Pancreas (tissue), 10 donors: ENCODE measurements at regions not wholly inside any gene's neighbourhood (a gene's known extent, or its start where the extent isn't known, plus 50 kb on each side); places are given as distances from the start of the nearest gene placed in this dataset.

ENCODE experiments used
- ATAC-seq, 4 donors: fragments of 200-7000 bp; cut with Tn5 transposase; one replicate each; pipeline versions ENCODE4 v1.8.0 to v1.9.1; 2020; ENCODE audit warnings: mild to moderate bottlenecking in 4 of 4, moderate library complexity in 4 of 4
- DNase-seq, 6 donors: peaks; one replicate each; pipeline ENCODE4 v3.0.0-alpha.2; 2020
- FAIRE-seq: peaks from 2 replicates; lab custom pipeline; 2012; peaks lifted over from hg19 to GRCh38; lab: Jason Lieb, UNC
- H3K27ac ChIP-seq, 4 donors: fragments of 200-600 bp; sonication (generic); 1 replicate in 3 of 4; 2 replicates in 1 of 4; pipeline versions ENCODE4 v1.5.0 to v1.8.0; 2020
- H3K27me3 ChIP-seq, 4 donors: fragments of 200-600 bp; one replicate each; pipeline ENCODE4 v1.8.0; 2021
- H3K36me3 ChIP-seq, 3 donors: fragments of 200-600 bp; sonication (generic) in 1 of 3; one replicate each; pipeline versions ENCODE4 v1.5.0 to v1.8.0; 2020 to 2021
- H3K4me1 ChIP-seq, 3 donors: fragments of 200-600 bp; one replicate each; pipeline ENCODE4 v1.8.0; 2021
- H3K4me3 ChIP-seq, 4 donors: fragments of 200-600 bp; sonication (generic) in 2 of 4; one replicate each; pipeline versions ENCODE4 v1.5.0 to v1.8.0; 2020 to 2021
- H3K9me3 ChIP-seq, 4 donors: fragments of 200-600 bp; one replicate each; pipeline ENCODE4 v1.8.0; 2021
- CTCF ChIP-seq, 4 donors: fragments of 200-600 bp; sonication (generic) in 3 of 4; IDR thresholded peaks; one replicate each; pipeline versions ENCODE4 v1.5.0 to v1.8.0; 2021; ENCODE audit warnings: antibody characterized with exemption in 4 of 4
- WGBS, 2 donors: extraction: QIAGEN DNeasy Blood & Tissue Kit; methylation state at CpG; one replicate each; pipeline ENCODE4 v1.1.7; 2013; 5-methylcytosine and 5-hydroxymethylcytosine counted together
- intact Hi-C, 3 donors: fragments of 100-400 bp; cut with DNase I; formaldehyde crosslinking; loops; one replicate each; pipeline versions ENCODE4 v1.11.1 to v1.14.2; 2022
- donor health status: healthy with polysubstance abuse.
- donor health status: DM: no; HTN: no; CAD: no; lungs with moderate emphysema.
- donor health status: DM: no; HTN: no; CAD: no.
- donor health status: control.
- donor health status: control.
- donor health status: Bipolar disorder and iron deficiency.
- donor health status: DM: yes; HTN: yes; CAD: no.
- donor health status: DM: no; HTN: no; CAD: no.
- donor health status: DM: no; HTN: no; CAD: no.
- donor health status: DM: yes; HTN: yes; CAD: no.

- Histone ChIP-seq H3K4me3 (no peak overlapping the region), H3K27me3 (no peaks in the 10 kb centered on the region), H3K9me3 (no peaks in the 10 kb centered on the region), H3K27ac (no peak overlapping the region), H3K36me3 (no peaks in the 10 kb centered on the region), H3K4me1 (no peaks in the 10 kb centered on the region)
- intact Hi-C loops: no loop called here
- TF ChIP-seq CTCF (IDR thresholded peaks at IDR 0.05): no peak
- ATAC-seq (no peak), FAIRE-seq (no peak), DNase-seq (no peak)
- WGBS, 2 donors: 71 to 73% methylated on average over 3 of the region's 3 CpGs
Measured at GRCh38 chr5:133892774-133893173, 75.7 kb downstream of the C5orf15 start.

GRCh38 chr5:133892306-133892705, 76.1 kb downstream of the C5orf15 start:
- intact Hi-C loops: no loop called here
- Histone ChIP-seq H3K27ac (no peak overlapping the region), H3K36me3 (no peaks in the 10 kb centered on the region), H3K9me3 (no peaks in the 10 kb centered on the region), H3K4me3 (no peak overlapping the region), H3K4me1 (no peaks in the 10 kb centered on the region), H3K27me3 (no peaks in the 10 kb centered on the region)
- ATAC-seq (no peak), FAIRE-seq (no peak), DNase-seq (no peak)
- 95 to 100% methylated on average over 1 of the region's 1 CpG for WGBS, 2 donors
- no peak for TF ChIP-seq CTCF (IDR thresholded peaks at IDR 0.05)

GRCh38 chr5:133891390-133891789, 77.0 kb downstream of the C5orf15 start:
- H3K9me3 ChIP-seq: no peaks in the 10 kb centered on the region
- no peak for TF ChIP-seq CTCF (IDR thresholded peaks at IDR 0.05)
- no peak overlapping the region for H3K27ac ChIP-seq
- 77 to 84% methylated on average over 5 of the region's 5 CpGs for WGBS, 2 donors
- no peak overlapping the region for H3K4me3 ChIP-seq
- H3K27me3 ChIP-seq: no peaks in the 10 kb centered on the region
- intact Hi-C loops: no loop called here
- no peak for FAIRE-seq
- ATAC-seq: no peak
- no peak for DNase-seq
- no peaks in the 10 kb centered on the region for H3K36me3 ChIP-seq
- no peaks in the 10 kb centered on the region for H3K4me1 ChIP-seq

- H3K4me3 ChIP-seq: no peak overlapping the region
- no peaks in the 10 kb centered on the region for H3K4me1 ChIP-seq
- H3K36me3 ChIP-seq: no peaks in the 10 kb centered on the region
- WGBS, 2 donors: 63 to 65% methylated on average over 1 of the region's 1 CpG
- FAIRE-seq (no peak), ATAC-seq (no peak), DNase-seq (no peak)
- intact Hi-C loops: no loop called here
- no peak for TF ChIP-seq CTCF (IDR thresholded peaks at IDR 0.05)
- H3K9me3 ChIP-seq: no peaks in the 10 kb centered on the region
- H3K27me3 ChIP-seq: no peaks in the 10 kb centered on the region
- H3K27ac ChIP-seq: no peak overlapping the region
Measured at GRCh38 chr5:133890776-133891280, 77.6 kb downstream of the C5orf15 start.

- WGBS, 2 donors: 85 to 86% methylated on average over 2 of the region's 2 CpGs
- no peak overlapping the region for H3K27ac ChIP-seq
- no peaks in the 10 kb centered on the region for H3K9me3 ChIP-seq
- no peak for DNase-seq
- no peaks in the 10 kb centered on the region for H3K4me1 ChIP-seq
- no peaks in the 10 kb centered on the region for H3K36me3 ChIP-seq
- intact Hi-C loops: no loop called here
- no peaks in the 10 kb centered on the region for H3K27me3 ChIP-seq
- FAIRE-seq: no peak
- no peak overlapping the region for H3K4me3 ChIP-seq
- no peak for TF ChIP-seq CTCF (IDR thresholded peaks at IDR 0.05)
- ATAC-seq: no peak
Measured at GRCh38 chr5:133890314-133890713, 78.1 kb downstream of the C5orf15 start.
